ENCODE measurements at regions not wholly inside any gene's neighbourhood (a gene's known extent, or its start where the extent isn't known, plus 50 kb on each side); places are given as distances from the start of the nearest gene placed in this dataset.

DNA sequence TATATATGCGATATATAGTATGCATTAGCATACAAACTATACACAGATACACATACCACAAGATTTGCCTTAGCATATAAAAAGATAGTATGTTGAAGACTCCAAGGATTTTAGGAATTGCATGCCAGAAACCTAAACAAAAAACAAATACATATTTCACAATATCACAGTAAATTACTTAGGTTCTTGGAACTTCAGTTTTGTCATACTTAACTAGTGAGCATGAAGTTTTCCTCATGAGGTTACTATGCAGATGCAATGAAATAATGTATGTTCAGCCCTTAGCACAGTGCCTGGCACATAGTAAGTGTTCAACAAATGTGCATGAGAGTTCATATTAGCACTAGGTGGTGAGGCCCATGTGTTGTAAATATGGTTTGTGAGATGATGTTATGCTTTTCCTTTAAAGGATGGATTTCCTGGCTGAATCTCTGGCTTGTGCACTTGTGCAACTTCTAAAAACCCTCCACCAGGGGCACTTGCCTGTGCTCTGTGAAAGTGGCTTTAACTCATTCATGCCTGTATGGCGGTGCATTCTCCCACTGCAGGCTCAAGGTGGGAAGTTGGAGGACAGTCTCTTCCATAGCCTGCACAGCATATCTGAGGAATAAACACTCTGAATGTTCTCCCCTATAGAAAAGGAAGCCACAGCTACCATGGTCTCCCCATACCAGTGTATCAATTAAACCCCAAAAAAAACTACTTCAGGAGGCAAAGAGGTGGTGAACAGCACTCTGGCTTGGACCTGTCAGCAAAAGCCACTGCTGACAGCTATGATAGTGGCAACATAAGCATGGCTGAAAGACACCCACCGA, 624.1 kb upstream of the CDH4 start:
- DNase-seq (ENCODE audit: low read depth): no peak
- no peak for FAIRE-seq
- Histone ChIP-seq H3K4me3 (ENCODE audit: low read depth, low read length) (no peak overlapping the region), H3K36me3 (ENCODE audit: control insufficient read depth, insufficient read depth, low read length) (no peaks in the 10 kb centered on the region), H3K27me3 (ENCODE audit: control insufficient read depth, insufficient read depth, low read length) (no peaks in the 10 kb centered on the region)
- TF ChIP-seq CTCF (IDR thresholded peaks at IDR 0.05; ENCODE audit: insufficient read depth, low read length, severe bottlenecking): no peak

DNA sequence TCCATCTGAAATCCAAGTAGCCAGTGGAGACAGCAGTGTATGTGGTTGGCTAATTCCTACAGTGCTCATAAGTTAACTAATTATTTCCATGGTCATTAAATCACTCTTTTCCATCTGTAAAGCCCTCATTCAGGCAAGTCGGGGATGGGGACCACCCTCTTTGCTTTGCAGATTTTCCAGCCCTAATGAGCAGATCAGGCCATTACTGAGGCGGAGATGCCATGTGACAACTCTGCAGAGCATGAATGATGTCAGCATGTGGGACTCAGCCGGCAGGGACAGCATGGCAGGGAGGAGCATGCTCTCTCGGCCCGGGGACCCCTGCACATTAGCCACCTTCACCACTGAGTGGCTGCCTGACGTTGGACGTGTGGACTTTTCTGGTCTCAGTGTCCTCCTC, 623.3 kb upstream of the CDH4 start:
- peak; percentile 23 for FAIRE-seq
- Histone ChIP-seq H3K27me3 (ENCODE audit: control insufficient read depth, insufficient read depth, low read length) (no peaks in the 10 kb centered on the region), H3K4me3 (ENCODE audit: low read depth, low read length) (no peak overlapping the region), H3K36me3 (ENCODE audit: control insufficient read depth, insufficient read depth, low read length) (no peaks in the 10 kb centered on the region)
- DNase-seq (ENCODE audit: low read depth): no peak
- no peak for TF ChIP-seq CTCF (IDR thresholded peaks at IDR 0.05; ENCODE audit: insufficient read depth, low read length, severe bottlenecking)

DNA sequence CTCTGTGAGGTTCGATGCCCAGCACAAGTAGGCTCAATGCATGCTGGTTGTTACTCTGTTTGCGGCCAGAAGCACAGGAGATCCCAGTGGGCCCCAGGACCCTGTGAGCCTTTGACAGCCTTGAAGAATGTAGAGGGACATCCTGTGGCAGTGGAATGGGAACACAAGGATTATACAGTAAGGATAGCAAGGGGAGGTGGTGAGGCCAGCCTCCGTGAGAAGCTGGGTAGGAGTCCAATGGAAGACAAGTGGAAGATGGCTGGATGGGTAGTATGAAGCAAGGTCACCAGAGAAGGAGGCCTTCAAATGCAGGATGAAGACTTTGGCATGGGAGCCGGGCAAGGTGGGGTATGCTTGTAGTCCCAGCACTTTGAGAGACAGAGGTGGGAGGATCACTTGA, 622.9 kb upstream of the CDH4 start:
- DNase-seq (ENCODE audit: low read depth): no peak

GRCh38 chr20:60630609-60631008, 621.5 kb upstream of the CDH4 start:
- Histone ChIP-seq H3K4me3 (ENCODE audit: low read depth, low read length) (no peak overlapping the region), H3K27me3 (ENCODE audit: control insufficient read depth, insufficient read depth, low read length) (no peaks in the 10 kb centered on the region), H3K36me3 (ENCODE audit: control insufficient read depth, insufficient read depth, low read length) (no peaks in the 10 kb centered on the region)
- no peak for TF ChIP-seq CTCF (IDR thresholded peaks at IDR 0.05; ENCODE audit: insufficient read depth, low read length, severe bottlenecking)
- DNase-seq (ENCODE audit: low read depth): no peak
- no peak for FAIRE-seq

More for the DNA sequence above, 622.9 kb upstream of the CDH4 start:
- no peak overlapping the region for H3K4me3 ChIP-seq (ENCODE audit: low read depth, low read length)
- no peak for TF ChIP-seq CTCF (IDR thresholded peaks at IDR 0.05; ENCODE audit: insufficient read depth, low read length, severe bottlenecking)
- no peak for FAIRE-seq
- H3K27me3 ChIP-seq (ENCODE audit: control insufficient read depth, insufficient read depth, low read length): no peaks in the 10 kb centered on the region
- no peaks in the 10 kb centered on the region for H3K36me3 ChIP-seq (ENCODE audit: control insufficient read depth, insufficient read depth, low read length)

GRCh38 chr20:60631585-60632287, 620.3 kb upstream of the CDH4 start:
- TF ChIP-seq CTCF (IDR thresholded peaks at IDR 0.05; ENCODE audit: insufficient read depth, low read length, severe bottlenecking): no peak
- FAIRE-seq (no peak), DNase-seq (ENCODE audit: low read depth) (no peak)

More at GRCh38 chr20:60631585-60632287, 620.3 kb upstream of the CDH4 start:
- Histone ChIP-seq H3K27me3 (ENCODE audit: control insufficient read depth, insufficient read depth, low read length) (no peaks in the 10 kb centered on the region), H3K4me3 (ENCODE audit: low read depth, low read length) (no peak overlapping the region), H3K36me3 (ENCODE audit: control insufficient read depth, insufficient read depth, low read length) (no peaks in the 10 kb centered on the region)
